HG03520 (cell line): ENCODE measurements at regions not wholly inside any gene's neighbourhood (a gene's known extent, or its start where the extent isn't known, plus 50 kb on each side); places are given as distances from the start of the nearest gene placed in this dataset.

Experiments used
- ATAC-seq: cut with Tn5 transposase; IDR thresholded peaks from one replicate; pipeline ENCODE4 v1.9.1; 2021; ENCODE audit warnings: mild to moderate bottlenecking, moderate library complexity; ENCODE audit not compliant: unreplicated experiment

DNA sequence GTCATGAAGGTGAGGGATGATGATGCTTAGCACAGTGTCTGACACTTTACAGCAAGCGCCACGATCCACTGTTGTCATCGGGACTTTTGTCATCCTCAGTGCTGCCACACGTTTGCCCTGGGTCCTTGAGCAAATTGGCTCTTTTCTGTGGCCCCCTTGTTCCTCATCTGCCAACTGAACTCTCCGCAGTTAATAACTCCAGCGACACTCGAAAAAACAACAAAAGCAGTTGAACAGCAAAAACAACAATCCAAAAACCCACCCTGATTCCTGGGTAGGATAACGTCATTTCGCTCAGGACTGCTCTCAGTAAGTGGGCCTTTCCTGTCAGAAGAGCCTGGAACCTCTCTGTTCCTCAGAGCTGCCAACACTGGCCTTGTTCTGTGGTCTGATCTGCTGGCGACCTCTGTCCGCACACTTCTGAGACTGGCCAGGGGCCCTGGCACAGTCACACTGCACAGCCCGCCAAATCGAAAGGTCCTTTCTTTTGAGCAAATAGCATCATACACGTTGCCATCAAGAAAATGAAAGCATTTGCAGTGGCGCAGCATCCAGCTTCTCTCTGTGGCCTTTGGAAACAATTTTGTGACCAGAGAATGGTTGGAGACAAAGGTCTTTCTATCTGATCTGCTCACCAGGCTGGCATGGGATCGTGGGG is 79.9 kb upstream of the SYT13 start:
- no peak for ATAC-seq

DNA sequence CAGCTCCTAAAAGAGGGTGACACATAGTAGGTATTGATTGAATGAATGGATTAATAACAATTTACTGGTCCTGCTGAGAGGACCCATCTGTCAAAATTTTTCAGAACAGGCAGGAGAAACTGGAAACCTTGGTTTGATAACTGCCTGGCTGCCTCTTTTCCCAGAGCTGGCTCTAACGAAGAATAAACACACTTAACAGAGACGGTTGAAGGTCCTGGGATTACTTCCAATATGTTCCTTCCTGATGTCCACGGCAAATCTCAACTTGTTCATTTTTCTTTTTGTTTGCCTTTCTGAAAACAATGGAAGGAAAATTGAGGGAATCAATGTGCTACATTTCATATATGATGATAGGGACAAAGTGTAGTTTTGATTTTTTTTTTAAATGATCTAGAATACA is 76.5 kb upstream of the SYT13 start:
- ATAC-seq = no peak

DNA sequence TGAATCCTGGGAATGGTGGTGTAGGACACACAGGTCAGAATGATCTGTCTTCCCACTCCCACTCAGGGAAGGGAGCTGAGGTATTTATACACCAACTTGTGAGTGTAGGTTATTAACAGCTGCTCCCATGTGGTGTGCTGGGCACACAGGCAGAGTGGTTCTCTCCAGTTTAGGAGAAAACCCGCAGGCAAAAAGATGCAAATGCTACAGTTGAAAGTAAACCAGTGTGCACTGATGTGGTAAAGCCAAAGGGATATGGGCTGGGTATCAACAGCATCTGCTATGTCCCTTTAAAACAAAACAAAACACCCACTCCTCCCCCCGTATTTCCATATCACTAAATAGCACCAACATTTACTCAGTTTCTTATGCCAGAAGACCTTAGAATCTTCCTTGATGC is 75.4 kb upstream of the SYT13 start:
- ATAC-seq = no peak

- no peak for ATAC-seq
Measured at GRCh38 chr11:45355706-45356041, 69.5 kb upstream of the SYT13 start.

DNA sequence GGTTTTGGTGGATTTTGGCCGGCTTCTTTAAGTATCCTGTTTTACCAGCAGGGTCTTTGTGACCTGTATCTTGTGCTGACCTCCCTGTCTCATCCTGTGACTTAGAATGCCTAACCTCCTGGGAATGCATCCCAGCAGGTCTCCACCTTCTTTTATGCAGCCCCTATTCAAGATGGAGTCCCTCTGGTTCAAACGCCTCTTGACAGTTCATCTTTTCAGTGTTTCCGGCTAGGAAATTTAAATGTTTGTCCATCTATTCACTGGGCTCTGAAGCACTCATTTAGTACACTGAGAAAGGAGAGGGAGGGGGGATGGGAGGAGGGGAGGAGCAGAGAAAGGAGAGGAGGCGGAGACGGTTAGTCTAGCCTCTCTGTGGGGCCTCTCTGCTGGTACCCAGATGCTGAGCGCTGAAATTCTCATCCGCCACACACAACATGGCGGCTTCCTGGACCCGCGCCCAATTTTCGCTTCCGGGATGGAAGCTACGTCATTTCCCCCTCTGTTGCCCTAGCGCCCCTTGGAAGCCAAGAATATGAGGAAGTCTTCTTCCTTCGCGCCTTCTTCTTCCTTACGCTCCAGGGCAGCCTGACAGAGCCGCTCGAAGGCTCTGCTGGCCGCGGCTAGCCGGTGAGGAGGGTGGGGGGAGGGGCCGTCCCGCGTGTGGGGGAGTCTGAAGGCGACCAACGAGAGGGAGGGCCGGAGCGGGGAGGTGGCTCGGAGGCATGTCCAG is 69.0 kb upstream of the SYT13 start:
- ATAC-seq = peak; percentile 94

DNA sequence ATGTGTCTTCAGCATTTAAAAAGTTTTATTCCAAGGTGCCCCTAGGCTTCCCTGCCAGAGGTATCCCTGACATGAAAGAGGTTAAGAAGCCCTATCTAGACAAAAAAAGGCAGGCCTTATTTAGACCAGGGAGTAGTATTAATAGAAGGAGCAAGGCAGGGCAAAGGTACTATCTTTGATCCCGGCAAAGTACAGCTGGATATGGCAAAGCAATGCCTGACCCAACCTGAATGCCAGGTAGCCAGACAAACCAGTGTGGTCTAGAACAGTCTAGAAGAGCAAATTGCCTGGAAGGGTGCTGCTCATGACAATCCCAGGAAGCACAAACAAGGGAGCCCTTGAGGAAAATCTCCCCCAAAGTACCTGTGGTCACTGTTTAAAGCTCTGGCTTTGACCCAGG is 62.6 kb upstream of the SYT13 start:
- no peak for ATAC-seq

DNA sequence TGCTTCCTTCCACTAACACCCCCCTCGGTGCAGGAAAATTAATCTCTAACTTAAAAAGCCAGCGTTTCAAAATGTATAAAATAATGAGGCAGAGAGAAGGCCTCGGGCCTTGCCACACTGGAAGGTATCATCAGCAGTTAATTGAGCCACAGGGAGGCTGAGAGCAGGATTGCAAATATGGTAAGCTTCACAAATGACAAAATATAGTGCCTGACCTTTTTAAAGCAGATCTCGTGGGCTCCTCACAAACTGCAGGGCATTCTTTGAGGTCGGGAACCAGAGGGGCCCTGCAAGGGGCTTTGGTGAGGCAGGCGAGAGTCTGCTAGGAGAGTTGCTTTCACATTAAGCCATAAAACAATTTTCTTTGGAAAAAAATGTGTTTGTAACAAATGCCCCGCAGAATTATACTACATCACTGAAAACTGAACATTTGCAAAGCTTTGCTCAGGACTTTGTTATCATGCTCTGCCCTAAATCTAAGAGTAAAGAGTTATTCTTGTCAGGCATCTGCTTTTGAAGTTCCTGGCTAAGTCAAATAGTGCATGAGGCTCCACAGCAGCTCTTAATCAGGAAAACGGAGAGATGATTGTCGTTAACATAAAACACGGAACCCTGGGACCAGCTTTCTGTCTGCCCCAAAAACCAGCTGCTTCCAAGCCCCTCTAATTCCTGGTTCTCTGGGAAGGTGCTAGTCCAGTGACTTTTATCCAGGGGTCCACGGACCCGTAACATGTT is 61.4 kb upstream of the SYT13 start:
- no peak for ATAC-seq

DNA sequence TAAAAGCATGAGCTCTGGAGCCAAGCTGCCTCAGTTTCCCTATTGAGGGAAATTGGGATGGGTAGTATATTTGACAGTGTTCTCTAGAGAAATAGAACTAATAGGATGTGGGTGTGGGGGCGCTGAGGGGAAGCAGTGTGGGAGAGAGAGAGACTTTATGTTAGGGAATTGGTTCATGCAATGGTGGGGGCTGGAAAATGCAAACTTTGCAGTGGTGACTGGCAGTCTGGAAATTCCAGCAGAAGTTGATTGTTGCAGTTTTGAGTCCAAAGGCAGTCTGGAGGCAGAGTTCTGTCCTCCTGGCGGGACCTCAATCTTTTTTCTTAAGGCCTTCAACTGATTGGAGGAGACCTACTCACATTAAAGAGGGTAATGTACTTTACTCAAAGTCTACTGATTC is 59.4 kb upstream of the SYT13 start:
- ATAC-seq = no peak

DNA sequence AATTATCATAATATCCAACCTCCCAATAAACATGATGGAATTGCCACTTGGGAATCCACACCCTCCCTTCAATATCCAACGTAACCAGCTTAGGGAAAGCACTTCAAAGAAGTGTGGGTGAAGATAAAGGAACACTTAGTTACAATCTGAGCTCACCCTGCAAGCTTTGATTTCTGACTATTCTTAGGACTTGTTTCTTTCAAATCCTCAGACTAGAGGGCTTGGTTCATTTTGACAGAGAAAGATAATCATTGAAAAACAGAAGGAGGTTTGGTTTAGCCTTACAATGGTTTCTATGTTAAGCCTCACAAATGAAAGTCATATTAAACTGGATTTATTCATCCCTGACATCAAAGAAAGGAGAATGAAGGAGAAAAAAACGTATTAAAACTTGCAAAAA is 57.9 kb upstream of the SYT13 start:
- ATAC-seq = no peak

GRCh38 chr11:45343444-45343843 is 57.3 kb upstream of the SYT13 start:
- ATAC-seq = no peak

GRCh38 chr11:45341372-45341771 is 55.2 kb upstream of the SYT13 start:
- ATAC-seq = no peak

DNA sequence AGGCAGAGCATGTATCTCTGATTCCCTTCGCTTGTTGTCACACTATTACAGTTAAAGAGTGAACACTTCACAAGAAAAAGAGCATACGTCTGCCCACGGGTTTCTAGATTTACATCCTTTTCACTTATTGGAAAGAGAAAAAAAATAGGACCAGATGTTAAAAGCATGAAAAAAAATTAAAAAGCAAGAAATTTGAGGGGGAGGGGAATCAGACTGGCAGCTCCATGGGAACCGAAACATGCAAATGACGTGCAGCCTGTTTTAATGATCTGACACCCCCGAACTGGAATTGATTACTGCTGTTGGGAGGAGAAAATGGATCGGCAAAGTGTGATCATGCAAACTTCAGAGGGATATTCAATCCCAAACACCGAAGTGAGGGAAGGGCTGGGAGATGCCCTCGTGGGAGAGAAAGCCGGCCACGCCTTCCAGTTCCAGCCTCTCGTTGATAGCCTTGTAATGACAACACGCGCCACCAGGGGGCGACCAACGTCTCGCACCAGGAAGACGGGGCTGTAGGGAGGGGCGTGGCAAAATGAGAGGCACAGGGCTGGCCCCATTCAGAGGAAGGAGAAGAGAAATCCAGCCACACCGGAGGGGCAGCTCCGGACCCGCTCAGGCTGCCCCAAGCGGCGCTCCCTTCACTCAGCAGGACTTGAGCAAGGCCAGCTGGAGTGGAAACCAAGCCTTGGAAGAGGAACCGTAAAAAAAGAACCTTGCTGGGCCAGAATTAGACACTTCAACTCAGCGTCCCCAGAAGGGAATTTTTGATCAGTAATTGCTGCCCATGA is 53.8 kb upstream of the SYT13 start:
- peak; percentile 92 for ATAC-seq

- no peak for ATAC-seq
Measured at GRCh38 chr11:45337583-45338360, 51.6 kb upstream of the SYT13 start.

DNA sequence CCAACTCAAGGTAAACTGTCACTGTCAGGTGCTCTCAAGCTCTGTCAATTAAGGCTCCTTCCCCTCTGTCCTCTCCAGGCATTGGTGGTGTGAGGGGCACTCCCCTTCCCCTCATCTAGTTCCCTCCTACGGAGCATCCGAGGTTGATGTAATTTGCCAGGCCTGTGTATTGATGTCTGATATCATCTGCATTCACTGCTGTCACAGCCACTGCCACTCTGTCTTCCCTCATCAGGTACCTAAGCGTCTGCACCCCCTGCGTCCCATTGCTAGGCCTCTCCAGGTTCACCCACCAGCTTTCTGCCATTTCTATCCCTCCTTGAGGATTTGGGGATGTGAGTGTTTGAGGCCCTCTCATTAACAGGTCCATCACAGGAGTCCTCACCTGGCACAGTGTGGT is 50.0 kb upstream of the SYT13 start:
- no peak for ATAC-seq
